Psoas muscle (tissue), 7 donors: ENCODE measurements at regions not wholly inside any gene's neighbourhood (a gene's known extent, or its start where the extent isn't known, plus 50 kb on each side); places are given as distances from the start of the nearest gene placed in this dataset.

Source experiments
- ATAC-seq, 4 donors: fragments of 200-7000 bp; cut with Tn5 transposase; one replicate each; pipeline ENCODE4 v1.9.1; 2020; ENCODE audit warnings: moderate library complexity in 3 of 4, mild to moderate bottlenecking in 2 of 4
- DNase-seq, 2 donors: peaks; one replicate each; pipeline ENCODE4 v3.0.0-alpha.2; 2020
- H3K27ac ChIP-seq: fragments of 200-600 bp; one replicate; pipeline ENCODE4 v1.8.0; 2022
- H3K27me3 ChIP-seq, 3 donors: fragments of 200-600 bp in 1 of 3; one replicate each; pipeline versions ENCODE4 v1.6.1 to v1.8.0; 2013 to 2022; ENCODE audit warnings: low read length in 2 of 3, mild to moderate bottlenecking in 2 of 3, moderate library complexity in 1 of 3; ENCODE audit not compliant: insufficient read depth in 3 of 3
- H3K36me3 ChIP-seq, 2 donors: fragments of 200-600 bp in 1 of 2; one replicate each; pipeline versions ENCODE4 v1.6.1 to v1.8.0; 2013 to 2022; ENCODE audit warnings: low read depth in 1 of 2, mild to moderate bottlenecking in 1 of 2, moderate library complexity in 1 of 2; ENCODE audit not compliant: insufficient read depth in 1 of 2
- H3K4me1 ChIP-seq: fragments of 200-600 bp; one replicate; pipeline ENCODE4 v1.8.0; 2022
- H3K4me3 ChIP-seq: fragments of 200-600 bp; one replicate; pipeline ENCODE4 v1.8.0; 2022; ENCODE audit warnings: mild to moderate bottlenecking
- H3K9me3 ChIP-seq: fragments of 200-600 bp; one replicate; pipeline ENCODE4 v1.8.0; 2022
- WGBS, 3 donors: extraction: QIAGEN DNeasy Blood & Tissue Kit; methylation state at CpG; one replicate each; pipeline versions ENCODE4 v1.1.6 to v1.1.7; 2013; 5-methylcytosine and 5-hydroxymethylcytosine counted together
- intact Hi-C, 2 donors: fragments of 100-400 bp; cut with DNase I; formaldehyde crosslinking; loops; one replicate each; pipeline versions ENCODE4 v1.11.0 to v1.14.2; 2022
- TF ChIP-seq, protein P1 (sequence below): fragments of 200-600 bp; IDR thresholded peaks from one replicate; pipeline ENCODE4 v1.8.0; 2022; ENCODE audit warnings: antibody characterized with exemption
- donor health status: healthy with polysubstance abuse.
- donor health status: DM: no; HTN: no; CAD: no; lungs with moderate emphysema.
- donor health status: Bipolar disorder and iron deficiency.
- donor health status: healthy.
- donor health status: DM: yes; HTN: yes; CAD: no.
- donor health status: DM: no; HTN: no; CAD: no.
- donor health status: DM: yes; HTN: yes; CAD: no.

- intact Hi-C loops, result no loop called here
- TF ChIP-seq, protein P1, sequence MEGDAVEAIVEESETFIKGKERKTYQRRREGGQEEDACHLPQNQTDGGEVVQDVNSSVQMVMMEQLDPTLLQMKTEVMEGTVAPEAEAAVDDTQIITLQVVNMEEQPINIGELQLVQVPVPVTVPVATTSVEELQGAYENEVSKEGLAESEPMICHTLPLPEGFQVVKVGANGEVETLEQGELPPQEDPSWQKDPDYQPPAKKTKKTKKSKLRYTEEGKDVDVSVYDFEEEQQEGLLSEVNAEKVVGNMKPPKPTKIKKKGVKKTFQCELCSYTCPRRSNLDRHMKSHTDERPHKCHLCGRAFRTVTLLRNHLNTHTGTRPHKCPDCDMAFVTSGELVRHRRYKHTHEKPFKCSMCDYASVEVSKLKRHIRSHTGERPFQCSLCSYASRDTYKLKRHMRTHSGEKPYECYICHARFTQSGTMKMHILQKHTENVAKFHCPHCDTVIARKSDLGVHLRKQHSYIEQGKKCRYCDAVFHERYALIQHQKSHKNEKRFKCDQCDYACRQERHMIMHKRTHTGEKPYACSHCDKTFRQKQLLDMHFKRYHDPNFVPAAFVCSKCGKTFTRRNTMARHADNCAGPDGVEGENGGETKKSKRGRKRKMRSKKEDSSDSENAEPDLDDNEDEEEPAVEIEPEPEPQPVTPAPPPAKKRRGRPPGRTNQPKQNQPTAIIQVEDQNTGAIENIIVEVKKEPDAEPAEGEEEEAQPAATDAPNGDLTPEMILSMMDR, result no peak
- Histone ChIP-seq H3K27ac (no peak overlapping the region), H3K4me3 (no peak overlapping the region), H3K36me3 (no peaks in the 10 kb centered on the region), H3K27me3 (no peaks in the 10 kb centered on the region), H3K9me3 (no peaks in the 10 kb centered on the region), H3K4me1 (no peaks in the 10 kb centered on the region)
- no peak for ATAC-seq
- WGBS, 3 donors, result 65 to 73% (median 71%) methylated on average over 6 of the region's 6 CpGs
- no peak for DNase-seq
These were observed 84.2 kb upstream of the TMEM18 start for GRCh38 chr2:761384-761783.

DNA sequence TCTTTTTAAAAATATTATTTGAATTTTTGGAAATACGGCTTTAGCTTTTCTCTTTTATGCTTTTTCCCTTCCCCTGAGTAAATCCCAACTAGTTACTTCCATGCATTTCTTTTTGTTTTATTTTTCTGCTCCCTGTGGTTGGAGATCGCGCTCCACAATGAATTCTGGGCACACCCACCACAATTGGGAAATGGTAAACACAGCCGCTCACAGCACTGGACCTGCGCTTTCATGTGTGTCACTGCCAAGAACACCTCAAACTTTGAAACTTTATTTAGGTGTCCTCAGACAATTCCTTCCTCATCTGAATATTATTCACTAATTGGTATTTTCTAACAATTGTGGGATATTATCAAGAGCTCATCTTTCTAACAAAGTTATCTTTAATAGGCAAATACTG, 82.8 kb upstream of the TMEM18 start:
- DNase-seq, result no peak
- intact Hi-C loops, result no loop called here
- WGBS, 3 donors, result 83 to 86% (median 84%) methylated on average over 5 of the region's 5 CpGs
- no peaks in the 10 kb centered on the region for H3K9me3 ChIP-seq
- H3K4me3 ChIP-seq, result no peak overlapping the region
- no peaks in the 10 kb centered on the region for H3K27me3 ChIP-seq
- no peaks in the 10 kb centered on the region for H3K4me1 ChIP-seq
- TF ChIP-seq, protein P1, result no peak
- no peak for ATAC-seq
- no peak overlapping the region for H3K27ac ChIP-seq
- no peaks in the 10 kb centered on the region for H3K36me3 ChIP-seq

GRCh38 chr2:758073-758820, 81.0 kb upstream of the TMEM18 start:
- 80 to 82% (median 80%) methylated on average over 12 to 13 of the region's 13 CpGs for WGBS, 3 donors
- intact Hi-C loops, result no loop called here

DNA sequence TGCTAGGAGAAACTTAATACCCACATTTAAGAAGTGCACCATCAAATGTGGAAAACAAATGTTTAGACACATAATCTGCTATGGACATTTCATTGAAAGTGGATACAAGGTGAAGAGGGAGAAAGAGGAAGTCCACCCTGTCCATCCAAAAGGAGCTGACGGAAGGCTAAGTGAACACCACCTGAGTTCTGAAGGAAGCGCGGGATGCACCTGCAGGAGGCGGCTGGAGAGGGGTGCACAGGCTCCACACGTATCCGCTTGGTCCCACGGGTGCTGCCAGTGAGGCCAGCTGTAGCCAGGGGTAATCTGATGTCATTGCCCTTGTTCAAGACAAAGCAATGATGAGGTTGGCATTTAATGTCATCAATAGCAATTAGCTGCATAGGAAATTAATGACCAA, 75.9 kb upstream of the TMEM18 start:
- intact Hi-C loops, result no loop called here
- DNase-seq, result no peak
- TF ChIP-seq, protein P1, result no peak
- Histone ChIP-seq H3K4me1 (no peaks in the 10 kb centered on the region), H3K27me3 (peaks cover 0 to 12% (median 0%) of the 10 kb centered on the region in 3 donors), H3K36me3 (no peaks in the 10 kb centered on the region), H3K4me3 (no peak overlapping the region), H3K9me3 (no peaks in the 10 kb centered on the region), H3K27ac (no peak overlapping the region)
- 83 to 86% (median 86%) methylated on average over 7 of the region's 7 CpGs for WGBS, 3 donors
- ATAC-seq, result no peak

More at GRCh38 chr2:758073-758820, 81.0 kb upstream of the TMEM18 start:
- Histone ChIP-seq H3K27ac (no peak overlapping the region), H3K4me1 (no peaks in the 10 kb centered on the region), H3K9me3 (no peaks in the 10 kb centered on the region), H3K27me3 (no peaks in the 10 kb centered on the region), H3K36me3 (no peaks in the 10 kb centered on the region), H3K4me3 (no peak overlapping the region)
- no peak for ATAC-seq
- DNase-seq, result no peak
- TF ChIP-seq, protein P1, result no peak

DNA sequence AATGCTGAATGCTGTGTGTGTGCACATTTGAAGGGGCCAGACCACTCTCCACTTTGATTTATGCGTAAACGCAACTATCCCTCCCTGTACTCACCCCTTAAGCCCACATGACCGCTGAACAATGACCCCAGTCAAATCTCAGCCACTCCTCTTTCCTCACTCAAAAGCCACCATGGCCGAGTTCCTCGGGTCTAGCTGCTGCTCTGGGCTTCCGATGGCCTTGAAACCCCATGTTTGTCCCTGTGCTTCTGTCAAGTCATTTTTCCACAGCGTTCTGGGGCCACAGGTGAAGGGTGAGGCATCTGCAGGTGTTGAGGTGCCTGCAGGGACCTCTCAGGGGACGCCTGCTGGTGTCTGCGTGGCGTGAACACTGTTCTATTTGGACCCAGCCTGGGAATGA, 74.3 kb upstream of the TMEM18 start:
- intact Hi-C loops, result no loop called here
- Histone ChIP-seq H3K4me1 (no peaks in the 10 kb centered on the region), H3K27me3 (peaks cover 0 to 12% (median 0%) of the 10 kb centered on the region in 3 donors), H3K9me3 (no peaks in the 10 kb centered on the region), H3K4me3 (no peak overlapping the region), H3K36me3 (no peaks in the 10 kb centered on the region), H3K27ac (no peak overlapping the region)
- ATAC-seq (no peak), DNase-seq (no peak)
- TF ChIP-seq, protein P1, result no peak
- 76 to 80% (median 77%) methylated on average over 10 of the region's 10 CpGs for WGBS, 3 donors
